Spleen (tissue), 11 donors: ENCODE measurements at regions not wholly inside any gene's neighbourhood (a gene's known extent, or its start where the extent isn't known, plus 50 kb on each side); places are given as distances from the start of the nearest gene placed in this dataset.

Experiments used
- DNase-seq: peaks from one replicate; pipeline ENCODE4 v3.0.0-alpha.2; 2020
- H3K27ac ChIP-seq, 8 donors: fragments of 200-600 bp; sonication (generic) in 7 of 8; 1 replicate in 4 of 8; 2 replicates in 4 of 8; pipeline versions ENCODE4 v1.5.0 to v1.8.0; 2016 to 2021; ENCODE audit warnings: inconsistent platforms in 4 of 8, mild to moderate bottlenecking in 4 of 8, moderate library complexity in 1 of 8
- H3K27me3 ChIP-seq, 7 donors: fragments of 200-600 bp; sonication (generic) in 6 of 7; replicated peaks in 1 of 7; 1 replicate in 4 of 7; 2 replicates in 3 of 7; pipeline versions ENCODE4 v1.5.0 to v1.8.0; 2016 to 2021; ENCODE audit warnings: inconsistent platforms in 3 of 7, mild to moderate bottlenecking in 1 of 7
- H3K36me3 ChIP-seq, 6 donors: fragments of 200-600 bp; sonication (generic) in 5 of 6; 1 replicate in 4 of 6; 2 replicates in 2 of 6; pipeline versions ENCODE4 v1.5.0 to v1.8.0; 2016 to 2021; ENCODE audit warnings: inconsistent platforms in 2 of 6
- H3K4me1 ChIP-seq, 6 donors: fragments of 200-600 bp; sonication (generic) in 5 of 6; 1 replicate in 3 of 6; 2 replicates in 3 of 6; pipeline versions ENCODE4 v1.5.0 to v1.8.0; 2016 to 2021; ENCODE audit warnings: inconsistent platforms in 3 of 6
- H3K4me3 ChIP-seq, 8 donors: fragments of 200-600 bp; sonication (generic) in 7 of 8; 1 replicate in 4 of 8; 2 replicates in 4 of 8; pipeline versions ENCODE4 v1.5.0 to v1.8.0; 2016 to 2021; ENCODE audit warnings: inconsistent platforms in 4 of 8, mild to moderate bottlenecking in 4 of 8, moderate library complexity in 2 of 8
- H3K9me3 ChIP-seq, 8 donors: fragments of 200-600 bp; sonication (generic) in 7 of 8; 1 replicate in 4 of 8; 2 replicates in 4 of 8; pipeline versions ENCODE4 v1.5.0 to v1.8.0; 2016 to 2021; ENCODE audit warnings: inconsistent platforms in 4 of 8
- POLR2A ChIP-seq, 3 donors: fragments of 450-650 bp; IDR thresholded peaks; one replicate each; pipeline ENCODE4 v1.5.1; 2017; ENCODE audit warnings: antibody characterized with exemption in 3 of 3, mild to moderate bottlenecking in 1 of 3
- POLR2AphosphoS5 ChIP-seq, 3 donors: sonication (generic); formaldehyde crosslinking; IDR thresholded peaks; one replicate each; pipeline ENCODE4 v1.5.1; 2017; ENCODE audit warnings: antibody characterized with exemption in 3 of 3
- WGBS, 5 donors: extraction: QIAGEN DNeasy Blood & Tissue Kit in 3 of 5; methylation state at CpG; one replicate each; pipeline versions ENCODE4 v1.1.5 to v1.1.7; 2013 to 2018; 5-methylcytosine and 5-hydroxymethylcytosine counted together
- intact Hi-C: fragments of 100-400 bp; cut with DNase I; formaldehyde crosslinking; loops from one replicate; pipeline ENCODE4 v1.15.0; 2023; ENCODE audit warnings: low total_unique reads
- TF ChIP-seq, protein P1 (sequence below), 11 experiments: fragments of 200-600 bp in 7 of 11; fragments of 450-650 bp in 4 of 11; sonication (generic) in 4 of 11; IDR thresholded peaks in 8 of 11; conservative IDR thresholded peaks in 3 of 11; 1 replicate in 7 of 11; 2 replicates in 4 of 11; pipeline versions ENCODE4 v1.4.0 to v1.8.0; 2016 to 2021; ENCODE audit warnings: antibody characterized with exemption in 11 of 11, inconsistent platforms in 4 of 11, mild to moderate bottlenecking in 1 of 11
- donor health status: healthy with polysubstance abuse.
- donor health status: DM: no; HTN: no; CAD: no; lungs with moderate emphysema.
- donor health status: DM: no; HTN: no; CAD: no.
- donor health status: Bipolar disorder and iron deficiency.
- donor health status: healthy.
- donor health status: DM: no; HTN: no; CAD: no.
- donor health status: DM: yes; HTN: yes; CAD: no.

DNA sequence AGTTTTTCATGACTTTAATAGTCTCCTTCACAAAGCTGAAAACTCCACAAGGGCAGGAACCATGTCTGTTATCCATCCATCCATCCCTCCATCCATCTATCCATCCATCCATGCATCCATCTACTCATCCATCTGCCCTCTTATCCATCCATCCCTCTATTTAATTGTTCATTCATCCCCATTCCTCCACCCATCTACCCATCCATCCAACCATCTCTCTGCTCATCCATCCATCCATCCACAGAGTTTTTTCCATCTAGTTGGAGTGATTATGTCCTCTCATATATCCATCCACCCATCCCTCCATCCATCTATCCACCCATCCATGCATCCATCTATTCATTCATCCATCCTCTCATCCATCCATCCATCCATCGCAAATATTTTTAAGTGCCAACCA is 237.9 kb downstream of the EMX2 start:
- H3K27ac ChIP-seq = no peak overlapping the region
- WGBS, 5 donors = 93 to 100% (median 95%) methylated on average over 1 of the region's 1 CpG
- TF ChIP-seq, protein P1, sequence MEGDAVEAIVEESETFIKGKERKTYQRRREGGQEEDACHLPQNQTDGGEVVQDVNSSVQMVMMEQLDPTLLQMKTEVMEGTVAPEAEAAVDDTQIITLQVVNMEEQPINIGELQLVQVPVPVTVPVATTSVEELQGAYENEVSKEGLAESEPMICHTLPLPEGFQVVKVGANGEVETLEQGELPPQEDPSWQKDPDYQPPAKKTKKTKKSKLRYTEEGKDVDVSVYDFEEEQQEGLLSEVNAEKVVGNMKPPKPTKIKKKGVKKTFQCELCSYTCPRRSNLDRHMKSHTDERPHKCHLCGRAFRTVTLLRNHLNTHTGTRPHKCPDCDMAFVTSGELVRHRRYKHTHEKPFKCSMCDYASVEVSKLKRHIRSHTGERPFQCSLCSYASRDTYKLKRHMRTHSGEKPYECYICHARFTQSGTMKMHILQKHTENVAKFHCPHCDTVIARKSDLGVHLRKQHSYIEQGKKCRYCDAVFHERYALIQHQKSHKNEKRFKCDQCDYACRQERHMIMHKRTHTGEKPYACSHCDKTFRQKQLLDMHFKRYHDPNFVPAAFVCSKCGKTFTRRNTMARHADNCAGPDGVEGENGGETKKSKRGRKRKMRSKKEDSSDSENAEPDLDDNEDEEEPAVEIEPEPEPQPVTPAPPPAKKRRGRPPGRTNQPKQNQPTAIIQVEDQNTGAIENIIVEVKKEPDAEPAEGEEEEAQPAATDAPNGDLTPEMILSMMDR (IDR thresholded peaks at IDR 0.05 in 8 of 11, conservative IDR thresholded peaks at IDR 0.05 in 3 of 11) = no peak
- TF ChIP-seq POLR2A (IDR thresholded peaks at IDR 0.05) (no peak), POLR2AphosphoS5 (IDR thresholded peaks at IDR 0.05) (no peak)
- H3K9me3 ChIP-seq = no peaks in the 10 kb centered on the region
- peaks cover 0 to 15% (median 0%) of the 10 kb centered on the region in 7 donors for H3K27me3 ChIP-seq
- DNase-seq = no peak
- no peaks in the 10 kb centered on the region for H3K4me1 ChIP-seq
- no peaks in the 10 kb centered on the region for H3K36me3 ChIP-seq
- intact Hi-C loops = no loop called here
- no peak overlapping the region for H3K4me3 ChIP-seq

GRCh38 chr10:117781216-117781831 is 238.8 kb downstream of the EMX2 start:
- H3K36me3 ChIP-seq = no peaks in the 10 kb centered on the region
- no peak overlapping the region for H3K27ac ChIP-seq
- WGBS, 5 donors = 82 to 89% (median 87%) methylated on average over 7 of the region's 7 CpGs
- no peak overlapping the region for H3K4me3 ChIP-seq
- TF ChIP-seq, protein P1 (IDR thresholded peaks at IDR 0.05 in 8 of 11, conservative IDR thresholded peaks at IDR 0.05 in 3 of 11) = no peak
- no peak for TF ChIP-seq POLR2AphosphoS5 (IDR thresholded peaks at IDR 0.05)
- TF ChIP-seq POLR2A (IDR thresholded peaks at IDR 0.05) = no peak
- intact Hi-C loops = no loop called here
- peaks cover 0 to 23% (median 0%) of the 10 kb centered on the region in 7 donors for H3K27me3 ChIP-seq
- H3K4me1 ChIP-seq = no peaks in the 10 kb centered on the region
- no peaks in the 10 kb centered on the region for H3K9me3 ChIP-seq
- DNase-seq = no peak

DNA sequence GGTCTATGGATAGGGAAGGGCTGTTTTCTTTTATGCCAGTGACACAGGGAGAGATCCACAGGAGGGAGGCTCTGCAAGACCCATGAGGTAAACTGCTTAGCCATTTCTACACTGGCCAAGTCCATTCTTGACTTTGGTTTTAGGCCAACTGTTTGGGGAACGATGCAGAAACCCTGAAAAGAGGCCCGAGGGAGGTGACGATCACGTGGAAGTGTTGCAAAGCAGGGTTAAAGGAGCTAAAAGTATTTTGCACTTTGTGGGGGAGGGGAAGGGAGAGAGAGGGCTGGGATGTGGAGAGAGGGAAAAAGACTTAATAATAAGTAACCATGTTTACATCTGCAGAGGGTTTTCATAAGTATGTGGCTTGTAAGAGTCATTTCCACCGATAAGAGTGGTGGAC is 239.7 kb downstream of the EMX2 start:
- no peaks in the 10 kb centered on the region for H3K36me3 ChIP-seq
- intact Hi-C loops = no loop called here
- H3K27me3 ChIP-seq = peaks cover 0 to 23% (median 0%) of the 10 kb centered on the region in 7 donors
- H3K4me3 ChIP-seq = no peak overlapping the region
- no peaks in the 10 kb centered on the region for H3K4me1 ChIP-seq
- WGBS, 5 donors = 19 to 26% (median 24%) methylated on average over 5 of the region's 5 CpGs
- TF ChIP-seq POLR2AphosphoS5 (IDR thresholded peaks at IDR 0.05) = no peak
- no peak for TF ChIP-seq POLR2A (IDR thresholded peaks at IDR 0.05)
- TF ChIP-seq, protein P1 (IDR thresholded peaks at IDR 0.05 in 8 of 11, conservative IDR thresholded peaks at IDR 0.05 in 3 of 11) = no peak
- H3K9me3 ChIP-seq = no peaks in the 10 kb centered on the region
- no peak for DNase-seq
- no peak overlapping the region for H3K27ac ChIP-seq

DNA sequence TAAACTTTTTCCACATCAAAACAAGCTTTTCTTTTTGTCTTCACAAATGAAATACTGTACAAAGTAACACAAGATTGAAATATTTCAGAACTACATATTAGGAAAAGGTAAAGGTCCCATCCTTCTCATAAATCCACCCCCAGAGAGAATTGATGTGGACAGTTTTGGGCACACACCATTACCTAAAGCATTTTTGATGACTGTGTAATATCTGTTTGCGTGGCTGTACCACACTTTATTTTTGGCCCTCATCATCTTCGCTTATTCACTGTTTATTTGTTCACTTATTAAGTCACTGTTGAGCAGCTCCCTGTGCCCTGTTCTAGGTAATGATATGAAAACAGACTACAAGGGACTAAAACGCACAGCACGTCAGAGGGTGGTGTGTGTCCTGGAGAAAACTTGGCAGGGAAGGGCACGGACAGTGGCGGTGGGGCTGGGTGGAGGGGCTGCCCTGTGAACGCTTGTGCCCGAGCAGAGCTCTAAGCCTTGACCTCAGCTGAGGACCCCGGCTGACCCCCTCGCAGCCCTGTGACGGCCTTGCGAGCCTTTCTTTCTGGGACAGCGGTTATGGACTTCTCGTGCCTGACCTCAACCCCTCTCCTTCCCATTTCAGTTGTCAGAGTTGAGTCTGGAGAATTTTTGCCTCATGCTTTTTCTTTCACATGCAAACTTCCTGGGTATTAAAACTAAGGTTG is 241.3 kb downstream of the EMX2 start:
- no peak overlapping the region for H3K27ac ChIP-seq
- H3K4me3 ChIP-seq = no peak overlapping the region
- H3K4me1 ChIP-seq = no peaks in the 10 kb centered on the region
- intact Hi-C loops = no loop called here
- WGBS, 5 donors = 88 to 92% (median 89%) methylated on average over 14 of the region's 14 CpGs
- DNase-seq = no peak
- H3K27me3 ChIP-seq = peaks cover 0 to 23% (median 0%) of the 10 kb centered on the region in 7 donors
- H3K9me3 ChIP-seq = no peaks in the 10 kb centered on the region
- H3K36me3 ChIP-seq = no peaks in the 10 kb centered on the region
- TF ChIP-seq POLR2AphosphoS5 (IDR thresholded peaks at IDR 0.05) (no peak), POLR2A (IDR thresholded peaks at IDR 0.05) (no peak)
- TF ChIP-seq, protein P1 (IDR thresholded peaks at IDR 0.05 in 8 of 11, conservative IDR thresholded peaks at IDR 0.05 in 3 of 11) = no peak
